Spleen (tissue), 11 donors: ENCODE measurements at regions not wholly inside any gene's neighbourhood (a gene's known extent, or its start where the extent isn't known, plus 50 kb on each side); places are given as distances from the start of the nearest gene placed in this dataset.
"Not testable (repeated sequence)": the region's sequence is repeated elsewhere in the genome, so short reads cannot be mapped to it uniquely, and the experiment has no call there.

Source experiments
- DNase-seq: peaks from one replicate; pipeline ENCODE4 v3.0.0-alpha.2; 2020
- H3K27ac ChIP-seq, 8 donors: fragments of 200-600 bp; sonication (generic) in 7 of 8; 1 replicate in 4 of 8; 2 replicates in 4 of 8; pipeline versions ENCODE4 v1.5.0 to v1.8.0; 2016 to 2021; ENCODE audit warnings: inconsistent platforms in 4 of 8, mild to moderate bottlenecking in 4 of 8, moderate library complexity in 1 of 8
- H3K27me3 ChIP-seq, 7 donors: fragments of 200-600 bp; sonication (generic) in 6 of 7; replicated peaks in 1 of 7; 1 replicate in 4 of 7; 2 replicates in 3 of 7; pipeline versions ENCODE4 v1.5.0 to v1.8.0; 2016 to 2021; ENCODE audit warnings: inconsistent platforms in 3 of 7, mild to moderate bottlenecking in 1 of 7
- H3K36me3 ChIP-seq, 6 donors: fragments of 200-600 bp; sonication (generic) in 5 of 6; 1 replicate in 4 of 6; 2 replicates in 2 of 6; pipeline versions ENCODE4 v1.5.0 to v1.8.0; 2016 to 2021; ENCODE audit warnings: inconsistent platforms in 2 of 6
- H3K4me1 ChIP-seq, 6 donors: fragments of 200-600 bp; sonication (generic) in 5 of 6; 1 replicate in 3 of 6; 2 replicates in 3 of 6; pipeline versions ENCODE4 v1.5.0 to v1.8.0; 2016 to 2021; ENCODE audit warnings: inconsistent platforms in 3 of 6
- H3K4me3 ChIP-seq, 8 donors: fragments of 200-600 bp; sonication (generic) in 7 of 8; 1 replicate in 4 of 8; 2 replicates in 4 of 8; pipeline versions ENCODE4 v1.5.0 to v1.8.0; 2016 to 2021; ENCODE audit warnings: inconsistent platforms in 4 of 8, mild to moderate bottlenecking in 4 of 8, moderate library complexity in 2 of 8
- H3K9me3 ChIP-seq, 8 donors: fragments of 200-600 bp; sonication (generic) in 7 of 8; 1 replicate in 4 of 8; 2 replicates in 4 of 8; pipeline versions ENCODE4 v1.5.0 to v1.8.0; 2016 to 2021; ENCODE audit warnings: inconsistent platforms in 4 of 8
- CTCF ChIP-seq, 11 experiments: fragments of 200-600 bp in 7 of 11; fragments of 450-650 bp in 4 of 11; sonication (generic) in 4 of 11; IDR thresholded peaks in 8 of 11; conservative IDR thresholded peaks in 3 of 11; 1 replicate in 7 of 11; 2 replicates in 4 of 11; pipeline versions ENCODE4 v1.4.0 to v1.8.0; 2016 to 2021; ENCODE audit warnings: antibody characterized with exemption in 11 of 11, inconsistent platforms in 4 of 11, mild to moderate bottlenecking in 1 of 11
- POLR2A ChIP-seq, 3 donors: fragments of 450-650 bp; IDR thresholded peaks; one replicate each; pipeline ENCODE4 v1.5.1; 2017; ENCODE audit warnings: antibody characterized with exemption in 3 of 3, mild to moderate bottlenecking in 1 of 3
- POLR2AphosphoS5 ChIP-seq, 3 donors: sonication (generic); formaldehyde crosslinking; IDR thresholded peaks; one replicate each; pipeline ENCODE4 v1.5.1; 2017; ENCODE audit warnings: antibody characterized with exemption in 3 of 3
- WGBS, 5 donors: extraction: QIAGEN DNeasy Blood & Tissue Kit in 3 of 5; methylation state at CpG; one replicate each; pipeline versions ENCODE4 v1.1.5 to v1.1.7; 2013 to 2018; 5-methylcytosine and 5-hydroxymethylcytosine counted together
- intact Hi-C: fragments of 100-400 bp; cut with DNase I; formaldehyde crosslinking; loops from one replicate; pipeline ENCODE4 v1.15.0; 2023; ENCODE audit warnings: low total_unique reads
- donor health status: healthy with polysubstance abuse.
- donor health status: DM: no; HTN: no; CAD: no; lungs with moderate emphysema.
- donor health status: DM: no; HTN: no; CAD: no.
- donor health status: Bipolar disorder and iron deficiency.
- donor health status: healthy.
- donor health status: DM: no; HTN: no; CAD: no.
- donor health status: DM: yes; HTN: yes; CAD: no.

GRCh38 chr4:79663865-79664264, 255.8 kb upstream of the GK2 start:
- no peak overlapping the region for H3K27ac ChIP-seq
- no peaks in the 10 kb centered on the region for H3K36me3 ChIP-seq
- no peak for TF ChIP-seq CTCF (IDR thresholded peaks at IDR 0.05 in 8 of 11, conservative IDR thresholded peaks at IDR 0.05 in 3 of 11)
- TF ChIP-seq POLR2AphosphoS5 (IDR thresholded peaks at IDR 0.05): no peak
- TF ChIP-seq POLR2A (IDR thresholded peaks at IDR 0.05): no peak
- no peaks in the 10 kb centered on the region for H3K27me3 ChIP-seq
- no peak for DNase-seq
- intact Hi-C loops: no loop called here
- peaks cover 0 to 22% (median 8%) of the 10 kb centered on the region in 8 donors for H3K9me3 ChIP-seq
- H3K4me3 ChIP-seq: no peak overlapping the region
- no peaks in the 10 kb centered on the region for H3K4me1 ChIP-seq
- WGBS, 5 donors: 84 to 96% (median 89%) methylated on average over 4 of the region's 4 CpGs

- DNase-seq: no peak
- Histone ChIP-seq H3K27ac (no peak overlapping the region), H3K27me3 (no peaks in the 10 kb centered on the region), H3K9me3 (peaks cover 0 to 20% (median 8%) of the 10 kb centered on the region in 8 donors), H3K4me3 (no peak overlapping the region), H3K4me1 (no peaks in the 10 kb centered on the region), H3K36me3 (no peaks in the 10 kb centered on the region)
- 59 to 79% (median 77%) methylated on average over 1 of the region's 1 CpG for whole genome bisulfite sequencing, 5 donors
- no peak for TF ChIP-seq POLR2AphosphoS5 (IDR thresholded peaks at IDR 0.05)
- no peak for TF ChIP-seq CTCF (IDR thresholded peaks at IDR 0.05 in 8 of 11, conservative IDR thresholded peaks at IDR 0.05 in 3 of 11)
- TF ChIP-seq POLR2A (IDR thresholded peaks at IDR 0.05): no peak
- intact Hi-C loops: no loop called here
Observed at GRCh38 chr4:79663141-79663540, 255.1 kb upstream of the GK2 start.

GRCh38 chr4:79662651-79663050, 254.6 kb upstream of the GK2 start:
- intact Hi-C loops: no loop called here

GRCh38 chr4:79661196-79661595, 253.2 kb upstream of the GK2 start:
- no peak for DNase-seq
- 74 to 81% (median 76%) methylated on average over 2 of the region's 2 CpGs for WGBS, 5 donors
- Histone ChIP-seq H3K4me1 (no peaks in the 10 kb centered on the region), H3K27me3 (no peaks in the 10 kb centered on the region), H3K27ac (no peak overlapping the region), H3K36me3 (no peaks in the 10 kb centered on the region), H3K4me3 (no peak overlapping the region), H3K9me3 (peaks cover 0 to 31% (median 17%) of the 10 kb centered on the region in 8 donors)
- intact Hi-C loops: no loop called here
- no peak for TF ChIP-seq CTCF (IDR thresholded peaks at IDR 0.05 in 8 of 11, conservative IDR thresholded peaks at IDR 0.05 in 3 of 11)
- TF ChIP-seq POLR2AphosphoS5 (IDR thresholded peaks at IDR 0.05): no peak
- no peak for TF ChIP-seq POLR2A (IDR thresholded peaks at IDR 0.05)

More at GRCh38 chr4:79662651-79663050, 254.6 kb upstream of the GK2 start:
- Histone ChIP-seq H3K27ac (no peak overlapping the region), H3K27me3 (no peaks in the 10 kb centered on the region), H3K9me3 (peaks cover 0 to 23% (median 12%) of the 10 kb centered on the region in 8 donors), H3K4me1 (no peaks in the 10 kb centered on the region), H3K4me3 (no peak overlapping the region), H3K36me3 (no peaks in the 10 kb centered on the region)
- TF ChIP-seq POLR2A (IDR thresholded peaks at IDR 0.05) (no peak), CTCF (IDR thresholded peaks at IDR 0.05 in 8 of 11, conservative IDR thresholded peaks at IDR 0.05 in 3 of 11) (no peak), POLR2AphosphoS5 (IDR thresholded peaks at IDR 0.05) (no peak)
- 88 to 96% (median 91%) methylated on average over 3 of the region's 3 CpGs for WGBS, 5 donors
- DNase-seq: no peak

- H3K4me1 ChIP-seq, H3K27me3 ChIP-seq, H3K27ac ChIP-seq, H3K36me3 ChIP-seq, DNase-seq, intact Hi-C loops, H3K4me3 ChIP-seq: not testable (repeated sequence)
- WGBS, 5 donors: 58 to 76% (median 67%) methylated on average over 5 of the region's 5 CpGs
- peaks cover 0 to 31% (median 17%) of the 10 kb centered on the region in 8 donors for H3K9me3 ChIP-seq
Observed at GRCh38 chr4:79659308-79659870, 251.4 kb upstream of the GK2 start.
